Small intestine (tissue), 7 donors: ENCODE measurements at regions not wholly inside any gene's neighbourhood (a gene's known extent, or its start where the extent isn't known, plus 50 kb on each side); places are given as distances from the start of the nearest gene placed in this dataset.

Source experiments
- DNase-seq, 2 donors: peaks; one replicate each; pipeline versions ENCODE4 v3.0.0 to v3.0.0-alpha.2; 2013
- FAIRE-seq: peaks from 2 replicates; lab custom pipeline; 2012; peaks lifted over from hg19 to GRCh38; lab: Jason Lieb, UNC
- H3K27ac ChIP-seq, 3 donors: one replicate each; pipeline ENCODE4 v1.5.1; 2013; ENCODE audit warnings: low read length in 2 of 3, mild to moderate bottlenecking in 2 of 3, control low read depth in 1 of 3, inconsistent platforms in 1 of 3, low read depth in 1 of 3, moderate library complexity in 1 of 3
- H3K27me3 ChIP-seq, 3 donors: one replicate each; pipeline ENCODE4 v1.6.1; 2013; ENCODE audit warnings: low read length in 3 of 3, inconsistent platforms in 1 of 3; ENCODE audit not compliant: control insufficient read depth in 3 of 3, insufficient read depth in 3 of 3
- H3K36me3 ChIP-seq, 3 donors: one replicate each; pipeline ENCODE4 v1.6.1; 2013; ENCODE audit warnings: low read length in 3 of 3, inconsistent platforms in 1 of 3, low read depth in 1 of 3, mild to moderate bottlenecking in 1 of 3, moderate library complexity in 1 of 3; ENCODE audit not compliant: control insufficient read depth in 3 of 3, insufficient read depth in 2 of 3
- H3K4me1 ChIP-seq, 3 donors: one replicate each; pipeline ENCODE4 v1.6.1; 2013; ENCODE audit warnings: low read length in 2 of 3, inconsistent platforms in 1 of 3, low read depth in 1 of 3, mild to moderate bottlenecking in 1 of 3, moderate library complexity in 1 of 3; ENCODE audit not compliant: control insufficient read depth in 3 of 3, insufficient read depth in 2 of 3
- H3K4me3 ChIP-seq, 3 donors: one replicate each; pipeline ENCODE4 v1.5.1; 2013; ENCODE audit warnings: low read length in 3 of 3, control low read depth in 1 of 3, inconsistent platforms in 1 of 3, low read depth in 1 of 3, mild to moderate bottlenecking in 1 of 3, moderate library complexity in 1 of 3
- H3K9me3 ChIP-seq, 2 donors: one replicate each; pipeline ENCODE4 v1.6.1; 2013; ENCODE audit warnings: low read depth in 1 of 2, low read length in 1 of 2; ENCODE audit not compliant: control insufficient read depth in 2 of 2, insufficient read depth in 1 of 2
- WGBS, 3 donors: extraction: QIAGEN DNeasy Blood & Tissue Kit; methylation state at CpG; one replicate each; pipeline ENCODE4 v1.1.7; 2013; 5-methylcytosine and 5-hydroxymethylcytosine counted together
- donor health status: healthy with polysubstance abuse.
- donor health status: control.
- donor health status: control.
- donor health status: Bipolar disorder and iron deficiency.
- donor health status: healthy.

- Histone ChIP-seq H3K9me3 (no peaks in the 10 kb centered on the region), H3K4me3 (no peak overlapping the region), H3K4me1 (no peaks in the 10 kb centered on the region), H3K27ac (no peak overlapping the region), H3K36me3 (no peaks in the 10 kb centered on the region), H3K27me3 (no peaks in the 10 kb centered on the region)
- DNase-seq, result peak in 1 of 2 donors; percentile 7
- WGBS, 3 donors, result 23 to 33% (median 31%) methylated on average over 2 of the region's 2 CpGs
- FAIRE-seq, result no peak
Observed at GRCh38 chr1:83102630-83103071, 896.3 kb downstream of the TTLL7 start.

DNA sequence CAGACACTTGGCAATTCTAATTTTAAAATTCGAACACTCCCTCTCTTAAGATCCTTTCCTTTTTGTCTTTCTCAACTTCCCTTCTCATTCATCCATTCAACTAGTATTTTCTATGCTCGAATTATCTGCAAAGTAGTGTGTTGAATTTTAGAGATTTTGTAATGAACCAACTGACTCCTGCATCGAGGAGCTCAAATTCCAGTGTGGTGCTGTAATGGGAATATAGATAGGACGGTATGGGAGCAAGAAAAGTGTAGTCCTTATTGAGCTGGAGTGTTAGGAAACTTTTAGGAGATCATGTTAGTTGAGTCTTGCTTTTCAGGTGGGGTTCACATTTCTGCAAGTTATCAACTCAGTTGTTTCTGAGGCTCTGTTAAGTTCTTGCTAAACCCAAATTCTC lies 897.5 kb downstream of the TTLL7 start:
- no peaks in the 10 kb centered on the region for H3K4me1 ChIP-seq
- H3K27ac ChIP-seq, result no peak overlapping the region
- H3K27me3 ChIP-seq, result no peaks in the 10 kb centered on the region
- H3K4me3 ChIP-seq, result no peak overlapping the region
- no peak for DNase-seq
- H3K36me3 ChIP-seq, result no peaks in the 10 kb centered on the region
- WGBS, 3 donors, result 64 to 66% (median 64%) methylated on average over 4 of the region's 4 CpGs
- H3K9me3 ChIP-seq, result no peaks in the 10 kb centered on the region
- no peak for FAIRE-seq

DNA sequence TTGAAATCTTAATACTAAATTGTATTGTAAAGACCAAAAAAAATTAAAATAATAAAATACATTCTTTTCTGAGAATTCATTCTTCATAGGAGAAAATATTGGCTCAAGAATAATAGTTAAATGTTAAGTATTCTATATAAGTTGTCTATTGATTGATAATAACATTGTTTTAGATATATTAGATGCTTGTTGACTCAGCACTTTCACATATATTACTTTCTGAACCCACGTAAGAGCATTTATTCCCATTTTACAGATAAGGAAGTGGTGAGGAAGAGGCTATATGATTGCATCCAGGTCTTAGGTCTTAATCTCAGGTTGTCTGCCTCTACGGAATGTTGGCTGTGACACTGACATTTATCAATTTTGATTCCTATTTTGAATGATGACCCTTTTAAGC lies 898.8 kb downstream of the TTLL7 start:
- Histone ChIP-seq H3K4me3 (no peak overlapping the region), H3K27me3 (no peaks in the 10 kb centered on the region), H3K4me1 (no peaks in the 10 kb centered on the region), H3K36me3 (no peaks in the 10 kb centered on the region), H3K9me3 (no peaks in the 10 kb centered on the region), H3K27ac (no peak overlapping the region)
- FAIRE-seq (no peak), DNase-seq (no peak)
- 90 to 92% (median 90%) methylated on average over 2 of the region's 2 CpGs for WGBS, 3 donors

DNA sequence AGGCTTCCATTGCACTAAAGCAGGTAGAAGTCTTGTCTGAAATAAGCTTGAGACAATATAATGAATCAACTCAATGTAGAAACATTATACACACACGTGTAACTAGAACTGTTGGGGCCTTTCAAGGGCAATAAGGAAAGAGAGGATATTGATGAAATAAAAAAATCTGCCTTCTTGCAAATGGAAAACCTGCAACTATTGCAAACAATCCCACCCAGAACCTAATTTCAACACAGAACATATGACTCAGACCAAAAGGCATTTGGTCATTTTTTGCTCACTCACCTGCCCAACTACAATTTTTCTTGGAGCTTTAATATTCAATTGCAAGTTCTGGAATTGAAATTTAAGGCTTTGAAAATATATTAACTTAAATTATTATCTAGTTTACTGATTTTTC lies 900.1 kb downstream of the TTLL7 start:
- FAIRE-seq (no peak), DNase-seq (no peak)
- Histone ChIP-seq H3K4me3 (no peak overlapping the region), H3K4me1 (no peaks in the 10 kb centered on the region), H3K36me3 (no peaks in the 10 kb centered on the region), H3K27ac (no peak overlapping the region), H3K27me3 (no peaks in the 10 kb centered on the region), H3K9me3 (peaks cover 0 to 1% of the 10 kb centered on the region in 2 donors)
- WGBS, 3 donors, result 28 to 56% (median 52%) methylated on average over 1 of the region's 1 CpG

GRCh38 chr1:83098131-83098530 lies 900.8 kb downstream of the TTLL7 start:
- DNase-seq (no peak), FAIRE-seq (no peak)
- H3K27ac ChIP-seq, result no peak overlapping the region
- H3K27me3 ChIP-seq, result no peaks in the 10 kb centered on the region
- WGBS, 3 donors, result 73 to 86% (median 80%) methylated on average over 3 of the region's 3 CpGs
- no peak overlapping the region for H3K4me3 ChIP-seq
- H3K36me3 ChIP-seq, result no peaks in the 10 kb centered on the region
- no peaks in the 10 kb centered on the region for H3K4me1 ChIP-seq
- peaks cover 0 to 1% of the 10 kb centered on the region in 2 donors for H3K9me3 ChIP-seq

GRCh38 chr1:83097715-83098114 lies 901.2 kb downstream of the TTLL7 start:
- no peaks in the 10 kb centered on the region for H3K27me3 ChIP-seq
- H3K9me3 ChIP-seq, result peaks cover 0 to 1% of the 10 kb centered on the region in 2 donors
- no peak overlapping the region for H3K4me3 ChIP-seq
- no peaks in the 10 kb centered on the region for H3K36me3 ChIP-seq
- no peaks in the 10 kb centered on the region for H3K4me1 ChIP-seq
- no peak for FAIRE-seq
- no peak overlapping the region for H3K27ac ChIP-seq
- no peak for DNase-seq

DNA sequence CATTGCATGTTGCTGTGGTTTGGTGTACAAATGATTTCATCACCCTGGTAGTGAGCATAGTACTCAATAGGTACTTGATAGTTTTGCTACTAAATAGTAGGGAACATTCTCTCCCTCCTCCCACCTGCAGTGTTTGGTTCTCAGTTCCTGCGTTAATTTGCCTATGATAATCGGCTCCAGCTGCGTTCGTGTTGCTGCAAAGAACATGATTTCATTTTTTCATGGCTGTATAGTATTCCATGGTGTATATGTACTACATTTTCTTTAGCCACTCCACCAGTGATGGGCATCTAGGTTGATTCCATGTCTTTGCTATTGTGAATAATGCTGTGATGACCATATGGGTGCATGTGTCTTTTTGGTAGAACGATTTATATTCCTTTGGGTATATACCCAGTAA lies 903.4 kb downstream of the TTLL7 start:
- Histone ChIP-seq H3K27ac (no peak overlapping the region), H3K4me3 (no peak overlapping the region), H3K36me3 (no peaks in the 10 kb centered on the region), H3K4me1 (no peaks in the 10 kb centered on the region), H3K27me3 (no peaks in the 10 kb centered on the region), H3K9me3 (peaks cover 0 to 1% of the 10 kb centered on the region in 2 donors)
- 94 to 96% (median 94%) methylated on average over 5 of the region's 5 CpGs for WGBS, 3 donors
- DNase-seq (no peak), FAIRE-seq (no peak)

- Histone ChIP-seq H3K36me3 (no peaks in the 10 kb centered on the region), H3K4me1 (no peaks in the 10 kb centered on the region), H3K4me3 (no peak overlapping the region), H3K27me3 (no peaks in the 10 kb centered on the region), H3K27ac (no peak overlapping the region), H3K9me3 (peaks cover 0 to 1% of the 10 kb centered on the region in 2 donors)
- FAIRE-seq, result no peak
- DNase-seq, result no peak
- 68 to 72% (median 69%) methylated on average over 3 of the region's 3 CpGs for WGBS, 3 donors
Observed at GRCh38 chr1:83090195-83090594, 908.7 kb downstream of the TTLL7 start.

- Histone ChIP-seq H3K4me1 (no peaks in the 10 kb centered on the region), H3K36me3 (no peaks in the 10 kb centered on the region), H3K27me3 (no peaks in the 10 kb centered on the region), H3K27ac (no peak overlapping the region), H3K9me3 (no peaks in the 10 kb centered on the region), H3K4me3 (no peak overlapping the region)
- no peak for DNase-seq
- 90 to 94% (median 90%) methylated on average over 2 of the region's 2 CpGs for WGBS, 3 donors
- FAIRE-seq, result no peak
Observed at GRCh38 chr1:83087851-83088250, 911.1 kb downstream of the TTLL7 start.
